ENCODE measurements at regions not wholly inside any gene's neighbourhood (a gene's known extent, or its start where the extent isn't known, plus 50 kb on each side); places are given as distances from the start of the nearest gene placed in this dataset.
"Not testable (repeated sequence)": the region's sequence is repeated elsewhere in the genome, so short reads cannot be mapped to it uniquely, and the experiment has no call there.

GRCh38 chr6:75012018-75012417, 193.8 kb downstream of the COL12A1 start:
- TF ChIP-seq, protein P1, sequence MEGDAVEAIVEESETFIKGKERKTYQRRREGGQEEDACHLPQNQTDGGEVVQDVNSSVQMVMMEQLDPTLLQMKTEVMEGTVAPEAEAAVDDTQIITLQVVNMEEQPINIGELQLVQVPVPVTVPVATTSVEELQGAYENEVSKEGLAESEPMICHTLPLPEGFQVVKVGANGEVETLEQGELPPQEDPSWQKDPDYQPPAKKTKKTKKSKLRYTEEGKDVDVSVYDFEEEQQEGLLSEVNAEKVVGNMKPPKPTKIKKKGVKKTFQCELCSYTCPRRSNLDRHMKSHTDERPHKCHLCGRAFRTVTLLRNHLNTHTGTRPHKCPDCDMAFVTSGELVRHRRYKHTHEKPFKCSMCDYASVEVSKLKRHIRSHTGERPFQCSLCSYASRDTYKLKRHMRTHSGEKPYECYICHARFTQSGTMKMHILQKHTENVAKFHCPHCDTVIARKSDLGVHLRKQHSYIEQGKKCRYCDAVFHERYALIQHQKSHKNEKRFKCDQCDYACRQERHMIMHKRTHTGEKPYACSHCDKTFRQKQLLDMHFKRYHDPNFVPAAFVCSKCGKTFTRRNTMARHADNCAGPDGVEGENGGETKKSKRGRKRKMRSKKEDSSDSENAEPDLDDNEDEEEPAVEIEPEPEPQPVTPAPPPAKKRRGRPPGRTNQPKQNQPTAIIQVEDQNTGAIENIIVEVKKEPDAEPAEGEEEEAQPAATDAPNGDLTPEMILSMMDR (IDR thresholded peaks at IDR 0.05; ENCODE audit: insufficient read depth, low read length) = no peak
- DNase-seq (ENCODE audit: low read depth) = peak; percentile 46
- H3K4me3 ChIP-seq (ENCODE audit: low read depth, low read length) = no peak overlapping the region

GRCh38 chr6:75003984-75004383, 201.9 kb downstream of the COL12A1 start:
- DNase-seq (ENCODE audit: low read depth) = not testable (repeated sequence)

GRCh38 chr6:74997646-74998045, 208.2 kb downstream of the COL12A1 start:
- no peak overlapping the region for H3K4me3 ChIP-seq (ENCODE audit: low read depth, low read length)
- TF ChIP-seq, protein P1 (IDR thresholded peaks at IDR 0.05; ENCODE audit: insufficient read depth, low read length) = no peak
- no peak for DNase-seq (ENCODE audit: low read depth)

More at GRCh38 chr6:75003984-75004383, 201.9 kb downstream of the COL12A1 start:
- H3K4me3 ChIP-seq (ENCODE audit: low read depth, low read length) = not testable (repeated sequence)

DNA sequence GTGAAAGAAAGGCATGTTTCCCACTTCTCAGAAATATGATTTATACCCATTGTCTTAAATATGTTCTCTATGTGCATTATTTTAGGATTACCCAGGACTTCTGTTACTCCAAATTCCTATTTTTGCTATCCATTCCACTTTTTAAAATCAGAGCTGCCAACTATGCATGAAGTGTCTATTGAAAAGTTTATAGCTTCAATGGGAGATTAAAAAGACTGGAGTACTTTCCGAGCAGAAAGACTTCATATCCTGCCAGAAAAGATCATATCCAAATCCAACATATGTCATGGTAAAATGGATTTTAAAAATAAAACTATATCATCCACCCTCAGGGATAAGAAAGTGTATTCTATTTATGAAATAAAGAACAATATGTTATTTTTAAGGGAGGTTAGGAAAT, 212.7 kb downstream of the COL12A1 start:
- TF ChIP-seq, protein P1 (IDR thresholded peaks at IDR 0.05; ENCODE audit: insufficient read depth, low read length) = no peak

DNA sequence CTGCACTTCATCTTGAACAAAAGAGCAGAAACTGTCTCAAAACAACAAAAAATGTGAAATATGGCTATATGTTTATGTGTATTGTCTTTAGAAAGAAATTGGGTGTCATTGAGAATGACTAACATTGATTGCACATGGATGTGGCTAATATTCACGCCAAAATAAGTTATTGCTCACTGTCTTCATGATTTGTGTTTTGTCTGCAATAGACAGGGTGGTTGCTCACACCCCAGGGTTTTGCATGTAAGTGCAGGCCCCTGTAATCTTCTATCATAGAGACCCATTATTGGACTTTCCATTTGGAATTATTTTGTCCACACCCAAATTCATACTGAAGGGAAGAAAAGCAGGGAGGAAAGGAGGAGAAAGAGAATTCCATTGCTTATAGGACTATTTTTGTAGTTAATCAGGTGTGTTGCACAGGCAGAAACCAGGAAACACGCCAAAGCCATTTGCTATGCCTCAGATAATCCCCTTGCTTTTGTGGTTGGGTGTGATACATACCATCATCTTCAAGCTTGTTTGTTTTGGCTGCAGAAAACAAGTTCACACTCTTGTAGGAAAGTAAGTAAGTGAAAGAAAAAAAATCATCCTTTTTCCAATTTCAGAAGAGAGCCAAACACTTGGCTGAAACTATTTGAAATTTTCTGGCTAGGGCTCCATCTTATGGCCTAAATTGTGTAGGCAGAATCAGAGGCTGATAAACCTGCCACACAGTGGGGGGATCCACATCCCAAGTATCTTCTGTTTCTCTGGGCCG, 214.1 kb downstream of the COL12A1 start:
- DNase-seq (ENCODE audit: low read depth) = peak; percentile 79
- TF ChIP-seq, protein P1 (IDR thresholded peaks at IDR 0.05; ENCODE audit: insufficient read depth, low read length) = peak; percentile 52

More for the DNA sequence above, 212.7 kb downstream of the COL12A1 start:
- H3K4me3 ChIP-seq (ENCODE audit: low read depth, low read length) = no peak overlapping the region
- no peak for DNase-seq (ENCODE audit: low read depth)

GRCh38 chr6:74979065-74979766, 226.6 kb downstream of the COL12A1 start:
- H3K4me3 ChIP-seq (ENCODE audit: low read depth, low read length) = no peak overlapping the region
- no peak for DNase-seq (ENCODE audit: low read depth)
- TF ChIP-seq, protein P1 (IDR thresholded peaks at IDR 0.05; ENCODE audit: insufficient read depth, low read length) = no peak

More for the DNA sequence above, 214.1 kb downstream of the COL12A1 start:
- no peak overlapping the region for H3K4me3 ChIP-seq (ENCODE audit: low read depth, low read length)

DNA sequence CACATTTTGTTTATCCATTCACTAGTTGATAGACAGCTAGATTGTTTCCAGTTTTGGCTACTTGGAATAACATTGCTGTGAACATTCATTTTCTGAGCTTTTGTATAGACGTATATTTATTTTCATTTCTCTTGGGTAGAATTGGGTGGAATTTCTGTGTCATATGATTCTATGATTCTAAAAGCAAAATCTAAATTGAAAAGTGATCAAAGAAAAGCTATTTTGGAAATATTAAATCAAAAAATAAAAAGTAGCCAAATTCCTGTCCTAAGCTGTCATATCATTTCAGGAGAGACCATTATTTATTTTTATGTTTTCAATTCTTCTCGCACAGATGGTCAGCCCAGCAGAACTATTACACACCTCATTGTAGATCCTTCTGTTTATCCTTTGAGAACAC, 229.2 kb downstream of the COL12A1 start:
- TF ChIP-seq, protein P1 (IDR thresholded peaks at IDR 0.05; ENCODE audit: insufficient read depth, low read length) = no peak
- no peak overlapping the region for H3K4me3 ChIP-seq (ENCODE audit: low read depth, low read length)
- no peak for DNase-seq (ENCODE audit: low read depth)

Data from fibroblast of the aortic adventitia (primary cell).